ENCODE measurements at regions not wholly inside any gene's neighbourhood (a gene's known extent, or its start where the extent isn't known, plus 50 kb on each side); places are given as distances from the start of the nearest gene placed in this dataset.

DNA sequence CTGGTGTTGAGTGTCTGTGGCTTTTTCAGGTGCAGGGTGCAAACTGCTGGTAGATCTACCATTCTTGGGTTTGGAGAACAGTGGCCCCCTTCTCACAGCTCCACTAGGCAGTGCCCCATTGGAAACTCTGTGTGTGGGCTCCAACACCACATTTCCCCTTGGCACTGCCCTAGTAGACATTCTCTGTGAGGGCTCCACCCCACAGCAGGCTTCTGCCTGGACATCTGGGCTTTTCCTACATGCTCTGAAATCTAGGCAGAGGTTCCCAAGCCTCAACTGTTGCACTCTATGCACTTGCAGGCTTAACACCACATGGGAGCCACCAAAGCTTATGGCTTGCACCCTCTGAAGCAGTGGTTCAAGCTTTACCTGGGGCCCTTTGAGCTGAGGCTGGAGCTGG is 80.9 kb downstream of the BARX1 start:
- TF ChIP-seq, protein P1, sequence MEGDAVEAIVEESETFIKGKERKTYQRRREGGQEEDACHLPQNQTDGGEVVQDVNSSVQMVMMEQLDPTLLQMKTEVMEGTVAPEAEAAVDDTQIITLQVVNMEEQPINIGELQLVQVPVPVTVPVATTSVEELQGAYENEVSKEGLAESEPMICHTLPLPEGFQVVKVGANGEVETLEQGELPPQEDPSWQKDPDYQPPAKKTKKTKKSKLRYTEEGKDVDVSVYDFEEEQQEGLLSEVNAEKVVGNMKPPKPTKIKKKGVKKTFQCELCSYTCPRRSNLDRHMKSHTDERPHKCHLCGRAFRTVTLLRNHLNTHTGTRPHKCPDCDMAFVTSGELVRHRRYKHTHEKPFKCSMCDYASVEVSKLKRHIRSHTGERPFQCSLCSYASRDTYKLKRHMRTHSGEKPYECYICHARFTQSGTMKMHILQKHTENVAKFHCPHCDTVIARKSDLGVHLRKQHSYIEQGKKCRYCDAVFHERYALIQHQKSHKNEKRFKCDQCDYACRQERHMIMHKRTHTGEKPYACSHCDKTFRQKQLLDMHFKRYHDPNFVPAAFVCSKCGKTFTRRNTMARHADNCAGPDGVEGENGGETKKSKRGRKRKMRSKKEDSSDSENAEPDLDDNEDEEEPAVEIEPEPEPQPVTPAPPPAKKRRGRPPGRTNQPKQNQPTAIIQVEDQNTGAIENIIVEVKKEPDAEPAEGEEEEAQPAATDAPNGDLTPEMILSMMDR (IDR thresholded peaks at IDR 0.05), result no peak
- ATAC-seq (ENCODE audit: low read depth) (no peak), DNase-seq (no peak)
- POLR2A ChIA-PET, result no interaction called here
- Mint-ChIP-seq H3K36me3 (ENCODE audit: low read depth) (no peaks in the 10 kb centered on the region), H3K4me3 (no peak overlapping the region), H3K4me1 (no peaks in the 10 kb centered on the region), H3K27me3 (peaks cover 4% of the 10 kb centered on the region), H3K27ac (no peak overlapping the region), H3K9me3 (peaks cover 25% of the 10 kb centered on the region)
- intact Hi-C loops (cut with micrococcal nuclease), result no loop called here
- CTCF ChIA-PET, result no interaction called here

DNA sequence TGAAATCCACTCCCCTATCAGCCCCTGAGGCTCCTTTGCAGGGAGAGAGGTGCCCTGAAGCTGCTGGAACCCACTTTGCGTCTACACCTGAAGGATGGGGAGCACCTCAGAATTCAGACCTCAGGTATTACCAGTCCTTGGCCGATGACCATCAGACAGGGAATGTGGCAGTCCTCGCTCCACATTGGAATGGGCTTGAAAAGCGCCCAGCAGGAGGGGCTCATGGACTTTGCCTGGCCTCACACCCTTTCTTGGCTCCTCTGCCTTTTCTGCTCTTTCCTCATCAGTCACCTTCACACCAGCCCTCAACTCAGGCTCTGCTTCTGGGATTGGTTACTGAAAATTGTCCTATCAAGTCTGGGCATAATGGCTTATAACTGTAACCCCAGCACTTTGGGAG is 83.9 kb downstream of the BARX1 start:
- POLR2A ChIA-PET, result no interaction called here
- CTCF ChIA-PET, result no interaction called here
- no peak overlapping the region for H3K4me3 Mint-ChIP-seq
- TF ChIP-seq, protein P1 (IDR thresholded peaks at IDR 0.05), result no peak
- intact Hi-C loops (cut with micrococcal nuclease), result no loop called here
- H3K36me3 Mint-ChIP-seq (ENCODE audit: low read depth), result no peaks in the 10 kb centered on the region
- peaks cover 4% of the 10 kb centered on the region for H3K27me3 Mint-ChIP-seq
- no peak overlapping the region for H3K27ac Mint-ChIP-seq
- peaks cover 24% of the 10 kb centered on the region for H3K9me3 Mint-ChIP-seq
- H3K4me1 Mint-ChIP-seq, result no peaks in the 10 kb centered on the region
- ATAC-seq (ENCODE audit: low read depth) (no peak), DNase-seq (no peak)

DNA sequence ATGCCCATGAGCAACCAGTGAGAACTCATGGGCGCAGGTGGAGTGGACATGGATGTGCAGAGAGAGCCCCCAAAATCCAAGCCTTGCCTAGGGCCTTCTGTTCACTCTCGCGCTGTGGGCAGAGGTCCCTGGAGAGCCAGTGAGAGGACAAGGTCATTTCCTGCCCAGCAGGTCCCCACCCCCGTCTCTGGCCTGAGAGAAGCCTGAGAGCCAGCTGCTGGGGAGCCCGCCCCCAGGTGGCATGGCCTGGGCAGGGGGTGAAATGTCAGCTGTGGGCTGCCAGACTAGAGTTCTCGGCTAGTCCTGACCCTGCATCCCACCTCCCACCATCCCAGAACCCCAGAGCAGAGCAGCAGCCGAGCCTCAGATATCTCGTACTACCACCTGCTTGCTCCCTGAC is 85.3 kb downstream of the BARX1 start:
- ATAC-seq (ENCODE audit: low read depth) (no peak), DNase-seq (no peak)
- TF ChIP-seq, protein P1 (IDR thresholded peaks at IDR 0.05), result no peak
- Mint-ChIP-seq H3K4me1 (no peaks in the 10 kb centered on the region), H3K27me3 (peaks cover 4% of the 10 kb centered on the region), H3K4me3 (no peak overlapping the region), H3K36me3 (ENCODE audit: low read depth) (no peaks in the 10 kb centered on the region), H3K9me3 (peaks cover 16% of the 10 kb centered on the region), H3K27ac (no peak overlapping the region)
- intact Hi-C loops (cut with micrococcal nuclease), result no loop called here
- ChIA-PET CTCF (no interaction called here), POLR2A (no interaction called here)

DNA sequence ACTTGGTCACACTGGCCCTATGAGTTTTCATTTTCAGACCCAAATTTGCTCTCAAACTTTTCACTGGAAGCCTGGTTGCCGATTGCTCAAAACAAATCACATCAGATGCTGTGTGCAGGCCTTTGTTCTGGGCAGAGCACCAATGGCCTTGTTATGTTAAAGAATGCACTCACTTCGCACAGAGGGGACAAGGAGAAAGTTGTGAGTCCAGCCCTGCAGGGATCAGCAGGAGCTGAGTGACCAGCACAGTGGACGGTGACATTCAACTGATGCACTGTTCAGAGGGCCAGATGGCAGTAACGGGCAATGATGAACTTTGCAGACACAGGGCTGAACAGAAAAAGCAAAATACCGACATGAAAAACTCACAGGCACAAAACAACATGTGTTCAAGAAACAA is 86.1 kb downstream of the BARX1 start:
- CTCF ChIA-PET, result no interaction called here
- intact Hi-C loops (cut with micrococcal nuclease), result no loop called here

DNA sequence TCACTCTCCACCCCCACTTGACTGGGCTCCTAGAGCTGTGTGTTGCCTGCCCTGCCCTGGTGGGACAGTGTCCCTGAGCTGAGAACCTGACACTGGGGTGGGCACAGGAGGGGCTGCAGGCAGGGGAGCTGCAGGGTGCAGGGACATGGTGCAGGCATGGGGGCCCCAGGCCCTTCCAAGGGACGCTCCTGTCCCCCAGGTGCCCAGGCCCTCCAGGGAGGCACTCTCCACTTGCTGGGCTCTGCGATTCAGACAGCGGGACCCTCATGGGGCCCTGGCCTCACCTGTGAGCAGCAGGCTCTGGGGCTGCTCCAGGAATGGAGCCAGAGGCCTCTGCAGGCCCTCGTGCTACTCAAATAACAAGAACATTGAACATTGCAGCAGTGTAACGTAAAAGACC is 89.4 kb downstream of the BARX1 start:
- POLR2A ChIA-PET, result no interaction called here
- no peaks in the 10 kb centered on the region for H3K9me3 Mint-ChIP-seq
- intact Hi-C loops (cut with micrococcal nuclease), result no loop called here

More for the DNA sequence above, 86.1 kb downstream of the BARX1 start:
- DNase-seq, result no peak
- Mint-ChIP-seq H3K36me3 (ENCODE audit: low read depth) (no peaks in the 10 kb centered on the region), H3K4me1 (no peaks in the 10 kb centered on the region), H3K27ac (no peak overlapping the region), H3K27me3 (peaks cover 4% of the 10 kb centered on the region), H3K9me3 (peaks cover 12% of the 10 kb centered on the region), H3K4me3 (no peak overlapping the region)
- no peak for ATAC-seq (ENCODE audit: low read depth)
- POLR2A ChIA-PET, result no interaction called here
- TF ChIP-seq, protein P1 (IDR thresholded peaks at IDR 0.05), result no peak

More for the DNA sequence above, 89.4 kb downstream of the BARX1 start:
- TF ChIP-seq, protein P1 (IDR thresholded peaks at IDR 0.05), result no peak
- Mint-ChIP-seq H3K4me3 (no peak overlapping the region), H3K27ac (no peak overlapping the region), H3K36me3 (ENCODE audit: low read depth) (no peaks in the 10 kb centered on the region), H3K27me3 (peaks cover 18% of the 10 kb centered on the region), H3K4me1 (no peaks in the 10 kb centered on the region)
- DNase-seq, result no peak
- CTCF ChIA-PET, result no interaction called here
- ATAC-seq (ENCODE audit: low read depth), result no peak
